Upper lobe of left lung (tissue), 4 donors: ENCODE measurements at regions not wholly inside any gene's neighbourhood (a gene's known extent, or its start where the extent isn't known, plus 50 kb on each side); places are given as distances from the start of the nearest gene placed in this dataset.

Experiments
- EP300 ChIP-seq, 4 donors: sonication (generic); formaldehyde crosslinking; IDR thresholded peaks; one replicate each; pipeline ENCODE4 v1.5.1; 2017; ENCODE audit warnings: antibody characterized with exemption in 4 of 4, control low read depth in 2 of 4
- POLR2A ChIP-seq, 4 donors: fragments of 450-650 bp; IDR thresholded peaks; one replicate each; pipeline ENCODE4 v1.5.1; 2016 to 2017; ENCODE audit warnings: antibody characterized with exemption in 4 of 4, mild to moderate bottlenecking in 2 of 4
- POLR2AphosphoS5 ChIP-seq, 2 donors: sonication (generic); formaldehyde crosslinking; IDR thresholded peaks; one replicate each; pipeline ENCODE4 v1.5.1; 2017; ENCODE audit warnings: antibody characterized with exemption in 2 of 2
- TF ChIP-seq, protein P1 (sequence below), 6 experiments: fragments of 450-650 bp in 4 of 6; fragments of 200-600 bp in 2 of 6; sonication (generic) in 2 of 6; IDR thresholded peaks; one replicate each; pipeline ENCODE4 v1.5.1; 2016 to 2019; ENCODE audit warnings: antibody characterized with exemption in 6 of 6

GRCh38 chr6:84500726-84501125, 263.7 kb downstream of the TBX18 start:
- TF ChIP-seq, protein P1, sequence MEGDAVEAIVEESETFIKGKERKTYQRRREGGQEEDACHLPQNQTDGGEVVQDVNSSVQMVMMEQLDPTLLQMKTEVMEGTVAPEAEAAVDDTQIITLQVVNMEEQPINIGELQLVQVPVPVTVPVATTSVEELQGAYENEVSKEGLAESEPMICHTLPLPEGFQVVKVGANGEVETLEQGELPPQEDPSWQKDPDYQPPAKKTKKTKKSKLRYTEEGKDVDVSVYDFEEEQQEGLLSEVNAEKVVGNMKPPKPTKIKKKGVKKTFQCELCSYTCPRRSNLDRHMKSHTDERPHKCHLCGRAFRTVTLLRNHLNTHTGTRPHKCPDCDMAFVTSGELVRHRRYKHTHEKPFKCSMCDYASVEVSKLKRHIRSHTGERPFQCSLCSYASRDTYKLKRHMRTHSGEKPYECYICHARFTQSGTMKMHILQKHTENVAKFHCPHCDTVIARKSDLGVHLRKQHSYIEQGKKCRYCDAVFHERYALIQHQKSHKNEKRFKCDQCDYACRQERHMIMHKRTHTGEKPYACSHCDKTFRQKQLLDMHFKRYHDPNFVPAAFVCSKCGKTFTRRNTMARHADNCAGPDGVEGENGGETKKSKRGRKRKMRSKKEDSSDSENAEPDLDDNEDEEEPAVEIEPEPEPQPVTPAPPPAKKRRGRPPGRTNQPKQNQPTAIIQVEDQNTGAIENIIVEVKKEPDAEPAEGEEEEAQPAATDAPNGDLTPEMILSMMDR (IDR thresholded peaks at IDR 0.05), result no peak
- no peak for TF ChIP-seq POLR2AphosphoS5 (IDR thresholded peaks at IDR 0.05)
- no peak for TF ChIP-seq POLR2A (IDR thresholded peaks at IDR 0.05)
- no peak for TF ChIP-seq EP300 (IDR thresholded peaks at IDR 0.05)
